H1 (cell line): ENCODE measurements at regions not wholly inside any gene's neighbourhood (a gene's known extent, or its start where the extent isn't known, plus 50 kb on each side); places are given as distances from the start of the nearest gene placed in this dataset.

Experiments
- CTCF ChIA-PET: fragments of 300-600 bp; sonication (Branson Sonifier 250); formaldehyde crosslinking; loops from one replicate; lab custom pipeline; 2021; ENCODE audit not compliant: partially characterized antibody; lab: Charles Lee
- POLR2A ChIA-PET: fragments of 300-600 bp; sonication (Branson Sonifier 250); formaldehyde crosslinking; loops from one replicate; lab custom pipeline; 2021; ENCODE audit warnings: inconsistent platforms; ENCODE audit not compliant: partially characterized antibody; lab: Charles Lee
- DNase-seq, 2 experiments: peaks; one replicate each; pipeline versions ENCODE4 v3.0.0 to v3.0.0-alpha.2; 2010 to 2022; ENCODE audit warnings: low spot score in 2 of 2, low read depth in 1 of 2, mixed read lengths in 1 of 2
- FAIRE-seq: peaks from 2 replicates; lab custom pipeline; 2011; peaks lifted over from hg19 to GRCh38; lab: Jason Lieb, UNC
- H2AFZ ChIP-seq: 2 replicates; pipeline ENCODE4 v1.8.1; 2012; ENCODE audit warnings: low read length, inconsistent platforms
- H2AK5ac ChIP-seq: 2 replicates; pipeline ENCODE4 v1.6.1; 2013; ENCODE audit warnings: low read depth, low read length
- H2BK120ac ChIP-seq: replicated peaks from 2 replicates; pipeline ENCODE3; 2013; ENCODE audit warnings: low read depth, low read length, inconsistent platforms
- H2BK12ac ChIP-seq: 2 replicates; pipeline ENCODE4 v1.6.1; 2013; ENCODE audit warnings: low read depth, low read length
- H2BK15ac ChIP-seq: 2 replicates; pipeline ENCODE4 v1.6.1; 2013; ENCODE audit warnings: low read length
- H2BK20ac ChIP-seq: 2 replicates; pipeline ENCODE4 v1.6.1; 2013; ENCODE audit warnings: low read length
- H2BK5ac ChIP-seq: 2 replicates; pipeline ENCODE4 v1.6.1; 2013; ENCODE audit warnings: low read depth, low read length
- H3K14ac ChIP-seq: 2 replicates; pipeline ENCODE4 v1.6.1; 2013; ENCODE audit warnings: inconsistent platforms; ENCODE audit not compliant: insufficient read length
- H3K18ac ChIP-seq: 2 replicates; pipeline ENCODE4 v1.6.1; 2013; ENCODE audit warnings: low read length; ENCODE audit errors: extremely low read depth
- H3K23ac ChIP-seq: 2 replicates; pipeline ENCODE4 v1.6.1; 2013; ENCODE audit warnings: inconsistent platforms; ENCODE audit not compliant: insufficient read length
- H3K23me2 ChIP-seq: 2 replicates; pipeline ENCODE4 v1.6.1; 2013; ENCODE audit warnings: low read depth, low read length
- H3K27ac ChIP-seq: 2 replicates; pipeline ENCODE4 v1.6.1; 2011; ENCODE audit warnings: low read depth, low read length, inconsistent platforms
- H3K27me3 ChIP-seq, 4 experiments: replicated peaks in 1 of 4; 1 replicate in 1 of 4; 2 replicates in 3 of 4; pipeline versions ENCODE4 v1.6.1 to v1.8.1; 2011 to 2013; ENCODE audit warnings: low read length in 3 of 4, mild to moderate bottlenecking in 3 of 4, inconsistent platforms in 2 of 4, mixed read lengths in 2 of 4, moderate library complexity in 1 of 4; ENCODE audit not compliant: control insufficient read depth in 3 of 4, insufficient read depth in 3 of 4; ENCODE audit errors: extremely low read depth in 1 of 4
- H3K36me3 ChIP-seq, 4 experiments: 2 replicates each; pipeline versions ENCODE4 v1.6.1 to v1.8.1; 2011 to 2013; ENCODE audit warnings: mild to moderate bottlenecking in 4 of 4, low read length in 3 of 4, moderate library complexity in 2 of 4, control low read depth in 1 of 4, inconsistent platforms in 1 of 4; ENCODE audit not compliant: insufficient read depth in 4 of 4, control insufficient read depth in 2 of 4
- H3K4ac ChIP-seq: replicated peaks from 2 replicates; pipeline ENCODE3; 2013; ENCODE audit warnings: low read length, low read depth, mixed read lengths, inconsistent platforms; ENCODE audit not compliant: insufficient read length
- H3K4me1 ChIP-seq, 4 experiments: replicated peaks in 1 of 4; 1 replicate in 1 of 4; 2 replicates in 3 of 4; pipeline versions ENCODE4 v1.6.1 to v1.8.1; 2011 to 2013; ENCODE audit warnings: low read length in 3 of 4, inconsistent platforms in 2 of 4, mixed read lengths in 1 of 4; ENCODE audit not compliant: insufficient read depth in 4 of 4, control insufficient read depth in 3 of 4
- H3K4me2 ChIP-seq, 2 experiments: 2 replicates each; pipeline versions ENCODE4 v1.6.1 to v1.8.1; 2011 to 2013; ENCODE audit warnings: low read depth in 2 of 2, low read length in 2 of 2, control low read depth in 1 of 2, inconsistent platforms in 1 of 2, mild to moderate bottlenecking in 1 of 2; ENCODE audit not compliant: insufficient read depth in 1 of 2
- H3K4me3 ChIP-seq, 4 experiments: fragments of 200-600, 300-600 bp in 1 of 4; sonication (generic), shearing (Covaris generic), sonication (Bioruptor Twin) in 1 of 4; 2 replicates each; pipeline versions ENCODE4 v1.5.1 to v1.8.1; 2011 to 2016; ENCODE audit warnings: low read length in 4 of 4, low read depth in 3 of 4, control low read depth in 2 of 4, inconsistent platforms in 2 of 4, mild to moderate bottlenecking in 2 of 4, mixed read lengths in 1 of 4, moderate library complexity in 1 of 4; ENCODE audit not compliant: insufficient read depth in 2 of 4; ENCODE audit errors: extremely low read depth in 1 of 4
- H3K56ac ChIP-seq: replicated peaks from 2 replicates; pipeline ENCODE3; 2013; ENCODE audit warnings: low read depth, mild to moderate bottlenecking, mixed read lengths, low read length, inconsistent platforms; ENCODE audit not compliant: insufficient read length
- H3K79me1 ChIP-seq: 2 replicates; pipeline ENCODE4 v1.6.1; 2013; ENCODE audit warnings: low read depth, low read length, control low read depth
- H3K79me2 ChIP-seq, 2 experiments: 2 replicates each; pipeline versions ENCODE4 v1.6.1 to v1.8.1; 2012 to 2013; ENCODE audit warnings: low read length in 2 of 2, mild to moderate bottlenecking in 2 of 2, inconsistent platforms in 1 of 2; ENCODE audit not compliant: insufficient read depth in 2 of 2, control insufficient read depth in 1 of 2
- H3K9ac ChIP-seq, 4 experiments: replicated peaks in 1 of 4; 1 replicate in 1 of 4; 2 replicates in 3 of 4; pipeline versions ENCODE4 v1.6.1 to v1.8.1; 2011 to 2013; ENCODE audit warnings: low read depth in 3 of 4, low read length in 3 of 4, control low read depth in 2 of 4, mild to moderate bottlenecking in 2 of 4, moderate library complexity in 2 of 4, inconsistent platforms in 1 of 4; ENCODE audit errors: extremely low read depth in 1 of 4
- H3K9me3 ChIP-seq, 2 experiments: 2 replicates each; pipeline versions ENCODE4 v1.6.1 to v1.8.1; 2012 to 2013; ENCODE audit warnings: mild to moderate bottlenecking in 2 of 2, moderate library complexity in 2 of 2, control low read depth in 1 of 2, inconsistent platforms in 1 of 2, low read depth in 1 of 2, low read length in 1 of 2, mixed read lengths in 1 of 2; ENCODE audit not compliant: insufficient read depth in 2 of 2
- H4K20me1 ChIP-seq, 2 experiments: replicated peaks in 1 of 2; 2 replicates each; pipeline versions ENCODE3 to v1.8.1; 2011 to 2013; ENCODE audit warnings: inconsistent platforms in 2 of 2, low read length in 2 of 2, mild to moderate bottlenecking in 1 of 2; ENCODE audit not compliant: insufficient read depth in 2 of 2, control insufficient read depth in 1 of 2
- H4K5ac ChIP-seq: 2 replicates; pipeline ENCODE4 v1.6.1; 2013; ENCODE audit warnings: low read length, low read depth, mixed read lengths, inconsistent platforms; ENCODE audit not compliant: insufficient read length
- H4K8ac ChIP-seq: 2 replicates; pipeline ENCODE4 v1.8.0; 2013; ENCODE audit warnings: mild to moderate bottlenecking, moderate library complexity, low read length, inconsistent platforms; ENCODE audit not compliant: insufficient read depth; ENCODE audit errors: extremely low read depth
- H4K91ac ChIP-seq: replicated peaks from 2 replicates; pipeline ENCODE3; 2013; ENCODE audit warnings: low read length, mixed read lengths, inconsistent platforms; ENCODE audit not compliant: insufficient read length
- BCL11A ChIP-seq, 2 experiments: IDR thresholded peaks; one replicate each; pipeline ENCODE4 v1.6.1; 2011; ENCODE audit warnings: low read depth in 2 of 2, low read length in 2 of 2, mild to moderate bottlenecking in 2 of 2
- BRCA1 ChIP-seq: IDR thresholded peaks from 2 replicates; pipeline ENCODE4 v1.6.1; 2012; ENCODE audit warnings: low read depth, low read length, improper control_type of control experiment
- EGR1 ChIP-seq: IDR thresholded peaks from 2 replicates; pipeline ENCODE4 v1.6.1; 2011; ENCODE audit warnings: low read depth, low read length, borderline replicate concordance
- EP300 ChIP-seq, 2 experiments: IDR thresholded peaks; 1 replicate in 1 of 2; 2 replicates in 1 of 2; pipeline ENCODE4 v1.6.1; 2011 to 2012; ENCODE audit warnings: low read depth in 2 of 2, low read length in 2 of 2, mild to moderate bottlenecking in 2 of 2, borderline replicate concordance in 1 of 2, inconsistent platforms in 1 of 2, moderate library complexity in 1 of 2
- KDM4A ChIP-seq: IDR thresholded peaks from one replicate; pipeline ENCODE4 v1.7.1; 2012; ENCODE audit warnings: low read depth, mild to moderate bottlenecking, moderate library complexity, low read length, inconsistent platforms; ENCODE audit not compliant: severe bottlenecking
- NRF1 ChIP-seq: IDR thresholded peaks from 2 replicates; pipeline ENCODE4 v1.6.1; 2011; ENCODE audit warnings: mild to moderate bottlenecking, low read depth, low read length, improper control_type of control experiment
- PHF8 ChIP-seq: fragments of 200-600 bp; sonication (generic); conservative IDR thresholded peaks from 2 replicates; pipeline ENCODE4 v1.7.1; 2012; ENCODE audit warnings: low read depth, mild to moderate bottlenecking, inconsistent platforms, low read length, moderate library complexity
- POLR2A ChIP-seq, 2 experiments: IDR thresholded peaks; 1 replicate in 1 of 2; 2 replicates in 1 of 2; pipeline ENCODE4 v1.6.1; 2011; ENCODE audit warnings: low read depth in 2 of 2, low read length in 2 of 2, mild to moderate bottlenecking in 2 of 2; ENCODE audit errors: control extremely low read depth in 1 of 2
- POU5F1 ChIP-seq: IDR thresholded peaks from 2 replicates; pipeline ENCODE4 v1.6.1; 2011; ENCODE audit warnings: low read depth, mild to moderate bottlenecking, low read length, moderate library complexity
- RBBP5 ChIP-seq: IDR thresholded peaks from 2 replicates; pipeline ENCODE4 v1.7.1; 2012; ENCODE audit warnings: low read depth, mild to moderate bottlenecking, inconsistent platforms, low read length, moderate library complexity, borderline replicate concordance
- RNF2 ChIP-seq: fragments of 200-900, 300-1000 bp; sonication (generic); IDR thresholded peaks from 2 replicates; pipeline ENCODE4 v1.7.1; 2016; ENCODE audit warnings: borderline replicate concordance, low read depth, mild to moderate bottlenecking, antibody characterized with exemption, low read length; ENCODE audit not compliant: poor library complexity, severe bottlenecking; ENCODE audit errors: missing control alignments
- SAP30 ChIP-seq: fragments of 300-600 bp; sonication (generic); IDR thresholded peaks from 2 replicates; pipeline ENCODE4 v1.7.1; 2012; ENCODE audit warnings: low read length, moderate library complexity, mild to moderate bottlenecking, inconsistent platforms; ENCODE audit not compliant: insufficient read depth, insufficient replicate concordance
- SIRT6 ChIP-seq: IDR thresholded peaks from one replicate; pipeline ENCODE4 v1.7.1; 2012; ENCODE audit warnings: low read length, inconsistent platforms
- YY1 ChIP-seq: IDR thresholded peaks from 2 replicates; pipeline ENCODE4 v1.6.1; 2011; ENCODE audit warnings: low read depth, mild to moderate bottlenecking, low read length
- WGBS, 2 experiments: shearing (Covaris generic) in 1 of 2; methylation state at CpG; one replicate each; pipeline versions ENCODE4 v1.1.6 to v1.1.7; 2013 to 2015; ENCODE audit warnings: low lambda C conversion rate in 2 of 2, mixed read lengths in 2 of 2, inconsistent platforms in 1 of 2, low coverage in 1 of 2, missing lambda C conversion rate in 1 of 2; ENCODE audit not compliant: insufficient replicate concordance in 2 of 2, insufficient coverage in 1 of 2, insufficient read length in 1 of 2; ENCODE audit errors: extremely low coverage in 1 of 2, missing lambda C conversion rate in 1 of 2; 5-methylcytosine and 5-hydroxymethylcytosine counted together

GRCh38 chr15:69827751-69828150 is 270.0 kb downstream of the TLE3 start:
- H2BK20ac ChIP-seq, result no peak overlapping the region; the same call in 1 of the 2 replicates
- no peak overlapping the region for H2BK12ac ChIP-seq
- ChIA-PET CTCF (interaction anchor here (0.6 to 1.7 kb wide), 14 partner anchors 9 to 444 kb away, joined by 3 to 6 read pairs (median 4); no protein-coding TSS in a partner anchor), POLR2A (interaction anchor here (0.8 kb wide), 1 partner anchor 9 kb away, joined by 3 read pairs; no protein-coding TSS in a partner anchor)
- H3K9me3 ChIP-seq, result no peaks in the 10 kb centered on the region
- H4K5ac ChIP-seq, result no peak overlapping the region
- no peak overlapping the region for H3K56ac ChIP-seq
- H4K8ac ChIP-seq, result no peak overlapping the region
- no peak overlapping the region for H2BK120ac ChIP-seq
- H3K9ac ChIP-seq, result no peak overlapping the region
- H3K27me3 ChIP-seq, result no peaks in the 10 kb centered on the region
- no peaks in the 10 kb centered on the region for H4K20me1 ChIP-seq
- H3K4ac ChIP-seq, result no peak overlapping the region
- H2AFZ ChIP-seq, result no peak overlapping the region
- no peak for FAIRE-seq
- H3K79me2 ChIP-seq, result no peaks in the 10 kb centered on the region
- H3K36me3 ChIP-seq, result no peaks in the 10 kb centered on the region
- no peak overlapping the region for H3K27ac ChIP-seq
- no peak overlapping the region for H3K18ac ChIP-seq
- H4K91ac ChIP-seq, result peak overlapping the region; percentile 57
- peak overlapping the region; percentile 53; the same call in 1 of the 2 replicates for H2BK15ac ChIP-seq
- no peak overlapping the region for H2BK5ac ChIP-seq
- no peak overlapping the region for H3K14ac ChIP-seq
- no peak for DNase-seq
- H3K79me1 ChIP-seq, result no peaks in the 10 kb centered on the region
- H3K4me1 ChIP-seq, result peaks cover 0 to 8% (median 4%) of the 10 kb centered on the region in 4 experiments; a peak in 4 of 7 replicates
- WGBS, 2 experiments, result 83% methylated on average over 1 of the region's 1 CpG; no CpG with 5 or more reads in 1 of the 2 experiments
- H3K4me2 ChIP-seq, result no peak overlapping the region
- H3K4me3 ChIP-seq, result no peak overlapping the region
- no peak overlapping the region for H3K23ac ChIP-seq
- H3K23me2 ChIP-seq, result peaks cover 4% of the 10 kb centered on the region; the same call in 1 of the 2 replicates
- no peak overlapping the region for H2AK5ac ChIP-seq
- TF ChIP-seq EGR1, result no peak
- TF ChIP-seq NRF1, result no peak
- no peak for TF ChIP-seq PHF8
- no peak for TF ChIP-seq POLR2A (IDR thresholded peaks at IDR 0.05; ENCODE audit: control extremely low read depth in 1 of 2, low read depth in 2 of 2, low read length in 2 of 2)
- TF ChIP-seq SIRT6, result no peak
- no peak for TF ChIP-seq BRCA1
- TF ChIP-seq BCL11A (IDR thresholded peaks at IDR 0.05; ENCODE audit: low read depth in 2 of 2, low read length in 2 of 2), result no peak
- no peak for TF ChIP-seq RBBP5
- TF ChIP-seq RNF2, result no peak
- TF ChIP-seq EP300 (IDR thresholded peaks at IDR 0.05; ENCODE audit: borderline replicate concordance in 1 of 2, low read depth in 2 of 2, low read length in 2 of 2), result no peak
- TF ChIP-seq POU5F1, result no peak
- TF ChIP-seq SAP30, result no peak
- TF ChIP-seq KDM4A, result no peak
- TF ChIP-seq YY1, result no peak
